IMR-90 (cell line): ENCODE measurements at regions not wholly inside any gene's neighbourhood (a gene's known extent, or its start where the extent isn't known, plus 50 kb on each side); places are given as distances from the start of the nearest gene placed in this dataset.

Source experiments
- BHLHE40 ChIP-seq: fragments of 150-350 bp; IDR thresholded peaks from 2 replicates; pipeline ENCODE4 v1.6.1; 2016; ENCODE audit warnings: mild to moderate bottlenecking, low read depth, low read length
- CEBPB ChIP-seq: IDR thresholded peaks from 2 replicates; pipeline ENCODE4 v1.6.1; 2012; ENCODE audit warnings: low read depth, low read length, improper control_type of control experiment
- CTCF ChIP-seq: conservative IDR thresholded peaks from 2 replicates; pipeline ENCODE4 v1.5.1; 2012; ENCODE audit warnings: mild to moderate bottlenecking, low read depth, low read length, improper control_type of control experiment
- ELK1 ChIP-seq: fragments of 150-350 bp; IDR thresholded peaks from 2 replicates; pipeline ENCODE4 v1.6.1; 2016; ENCODE audit warnings: low read depth, mild to moderate bottlenecking, low read length, moderate library complexity, borderline replicate concordance
- FOS ChIP-seq: fragments of 150-350 bp; IDR thresholded peaks from 2 replicates; pipeline ENCODE4 v1.6.1; 2016; ENCODE audit warnings: low read depth, low read length
- MAZ ChIP-seq: IDR thresholded peaks from 2 replicates; pipeline ENCODE4 v1.6.1; 2012; ENCODE audit warnings: low read depth, mild to moderate bottlenecking, low read length, improper control_type of control experiment, moderate library complexity, borderline replicate concordance
- MXI1 ChIP-seq: IDR thresholded peaks from 2 replicates; pipeline ENCODE4 v1.6.1; 2012; ENCODE audit warnings: low read depth, mild to moderate bottlenecking, low read length, moderate library complexity, borderline replicate concordance
- POLR2A ChIP-seq: IDR thresholded peaks from 2 replicates; pipeline ENCODE4 v1.6.1; 2012; ENCODE audit warnings: mild to moderate bottlenecking, low read depth, low read length
- RCOR1 ChIP-seq: IDR thresholded peaks from 2 replicates; pipeline ENCODE4 v1.6.1; 2012; ENCODE audit warnings: mild to moderate bottlenecking, low read length, improper control_type of control experiment; ENCODE audit not compliant: insufficient replicate concordance
- RFX5 ChIP-seq: IDR thresholded peaks from 2 replicates; pipeline ENCODE4 v1.8.0; 2012; ENCODE audit warnings: low read depth, mild to moderate bottlenecking, low read length, moderate library complexity
- SMC3 ChIP-seq: fragments of 150-350 bp; IDR thresholded peaks from 2 replicates; pipeline ENCODE4 v1.6.1; 2016; ENCODE audit warnings: low read depth, mild to moderate bottlenecking, antibody characterized with exemption, low read length, moderate library complexity
- USF2 ChIP-seq: fragments of 150-350 bp; IDR thresholded peaks from 2 replicates; pipeline ENCODE4 v1.6.1; 2017; ENCODE audit warnings: mild to moderate bottlenecking, antibody characterized with exemption, low read length, low read depth

- no peak for TF ChIP-seq CTCF
- TF ChIP-seq MXI1, result no peak
- TF ChIP-seq POLR2A, result no peak
- TF ChIP-seq RFX5, result no peak
- no peak for TF ChIP-seq ELK1
- no peak for TF ChIP-seq CEBPB
- TF ChIP-seq SMC3, result no peak
- TF ChIP-seq USF2, result no peak
- TF ChIP-seq BHLHE40, result no peak
- TF ChIP-seq MAZ, result no peak
- TF ChIP-seq RCOR1, result no peak
- TF ChIP-seq FOS, result no peak
Measured at GRCh38 chr20:63079971-63080370, 73.2 kb upstream of the BHLHE23 start.
